AG08396 (cell line): ENCODE measurements at regions not wholly inside any gene's neighbourhood (a gene's known extent, or its start where the extent isn't known, plus 50 kb on each side); places are given as distances from the start of the nearest gene placed in this dataset.

ENCODE experiments used
- DNase-seq: peaks from one replicate; pipeline ENCODE4 v3.0.0; 2012; ENCODE audit warnings: low spot score, mixed read lengths

- no peak for DNase-seq
These were observed 454.6 kb downstream of the LMO4 start for GRCh38 chr1:87783315-87783714.

GRCh38 chr1:87785386-87785785, 456.7 kb downstream of the LMO4 start:
- DNase-seq = no peak

GRCh38 chr1:87786229-87786628, 457.5 kb downstream of the LMO4 start:
- no peak for DNase-seq

GRCh38 chr1:87786861-87787545, 458.3 kb downstream of the LMO4 start:
- DNase-seq = no peak

- DNase-seq = no peak
These were observed 458.9 kb downstream of the LMO4 start for GRCh38 chr1:87787551-87787950.

- no peak for DNase-seq
These were observed 462.1 kb downstream of the LMO4 start for GRCh38 chr1:87790756-87791155.

- no peak for DNase-seq
These were observed 463.5 kb downstream of the LMO4 start for GRCh38 chr1:87791931-87792740.

- DNase-seq = peak; percentile 18
These were observed 466.3 kb downstream of the LMO4 start for GRCh38 chr1:87794788-87795614.

- no peak for DNase-seq
These were observed 467.1 kb downstream of the LMO4 start for GRCh38 chr1:87795615-87796337.

GRCh38 chr1:87796471-87796901, 467.8 kb downstream of the LMO4 start:
- DNase-seq = no peak

GRCh38 chr1:87799451-87799850, 470.8 kb downstream of the LMO4 start:
- DNase-seq = no peak

GRCh38 chr1:87800006-87800405, 471.3 kb downstream of the LMO4 start:
- DNase-seq = no peak

- no peak for DNase-seq
These were observed 474.7 kb downstream of the LMO4 start for GRCh38 chr1:87803375-87803774.

- no peak for DNase-seq
These were observed 475.4 kb downstream of the LMO4 start for GRCh38 chr1:87804128-87804527.

- DNase-seq = peak; percentile 11
These were observed 477.1 kb downstream of the LMO4 start for GRCh38 chr1:87805666-87806378.

- no peak for DNase-seq
These were observed 477.9 kb downstream of the LMO4 start for GRCh38 chr1:87806379-87807094.

GRCh38 chr1:87810166-87810565, 481.5 kb downstream of the LMO4 start:
- no peak for DNase-seq

GRCh38 chr1:87812871-87813577, 484.3 kb downstream of the LMO4 start:
- DNase-seq = no peak

- DNase-seq = no peak
These were observed 485.9 kb downstream of the LMO4 start for GRCh38 chr1:87814573-87814972.

GRCh38 chr1:87816646-87817045, 488.0 kb downstream of the LMO4 start:
- DNase-seq = no peak
